ENCODE measurements at regions not wholly inside any gene's neighbourhood (a gene's known extent, or its start where the extent isn't known, plus 50 kb on each side); places are given as distances from the start of the nearest gene placed in this dataset.
A peak's percentile ranks its signal among the peaks of the same experiment; 100 is the strongest.

DNA sequence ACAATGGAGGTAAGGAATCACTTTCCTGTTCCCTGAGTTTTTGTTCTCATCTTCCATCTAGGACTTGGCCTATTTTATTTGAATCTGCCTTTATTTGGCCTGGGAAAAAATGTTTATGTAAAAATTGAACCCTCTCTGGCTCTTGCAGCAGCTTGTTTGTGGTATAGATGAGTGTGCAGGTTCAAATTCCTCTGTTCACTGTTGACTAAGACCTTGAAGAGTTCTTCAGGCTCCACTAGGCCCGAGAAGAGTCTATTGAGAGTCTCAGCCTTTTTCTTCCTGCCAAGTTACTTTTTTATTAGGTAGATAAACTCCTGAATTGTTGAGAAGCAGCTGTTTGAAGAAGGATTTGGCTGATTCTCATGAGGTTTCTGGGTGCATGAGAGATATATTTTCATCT is 248.8 kb upstream of the ADGRL2 start:
- no TSS peak for BruUV-seq (replicated peaks)
- no peak overlapping the region for H3K4me3 Mint-ChIP-seq (ENCODE audit: low read depth, unreplicated experiment)
- H3K9me3 Mint-ChIP-seq (ENCODE audit: low read depth, unreplicated experiment), result no peaks in the 10 kb centered on the region
- no peak for DNase-seq
- H3K27ac Mint-ChIP-seq (ENCODE audit: unreplicated experiment), result no peak overlapping the region
- H3K27me3 Mint-ChIP-seq (ENCODE audit: unreplicated experiment), result no peaks in the 10 kb centered on the region
- no peak for TF ChIP-seq CTCF (IDR thresholded peaks at IDR 0.05; ENCODE audit: unreplicated experiment)
- intact Hi-C loops (cut with micrococcal nuclease; ENCODE audit: unreplicated experiment), result no loop called here
- peaks cover 38% of the 10 kb centered on the region for H3K4me1 Mint-ChIP-seq (ENCODE audit: low read depth, unreplicated experiment)
- peaks cover 5% of the 10 kb centered on the region for H3K36me3 Mint-ChIP-seq (ENCODE audit: insufficient read depth, unreplicated experiment)
- CTCF ChIA-PET, result interaction anchor here (0.7 kb wide), 1 partner anchor 148 kb away, joined by 5 read pairs; no protein-coding TSS in a partner anchor

GRCh38 chr1:81550753-81551152 is 250.0 kb upstream of the ADGRL2 start:
- peaks cover 38% of the 10 kb centered on the region for H3K4me1 Mint-ChIP-seq (ENCODE audit: low read depth, unreplicated experiment)
- no peak overlapping the region for H3K4me3 Mint-ChIP-seq (ENCODE audit: low read depth, unreplicated experiment)
- H3K27ac Mint-ChIP-seq (ENCODE audit: unreplicated experiment), result peak overlapping the region; percentile 4
- no peaks in the 10 kb centered on the region for H3K9me3 Mint-ChIP-seq (ENCODE audit: low read depth, unreplicated experiment)
- CTCF ChIA-PET, result interaction anchor here (0.6 to 2.4 kb wide), 5 partner anchors 33 to 212 kb away, joined by 3 to 18 read pairs (median 5); no protein-coding TSS in a partner anchor
- intact Hi-C loops (cut with micrococcal nuclease; ENCODE audit: unreplicated experiment), result no loop called here
- DNase-seq, result peak; percentile 54
- no peak for TF ChIP-seq CTCF (IDR thresholded peaks at IDR 0.05; ENCODE audit: unreplicated experiment)
- no TSS peak for BruUV-seq (replicated peaks)
- peaks cover 5% of the 10 kb centered on the region for H3K36me3 Mint-ChIP-seq (ENCODE audit: insufficient read depth, unreplicated experiment)
- H3K27me3 Mint-ChIP-seq (ENCODE audit: unreplicated experiment), result no peaks in the 10 kb centered on the region

GRCh38 chr1:81549588-81550127 is 251.1 kb upstream of the ADGRL2 start:
- BruUV-seq (replicated peaks), result no TSS peak
- H3K4me1 Mint-ChIP-seq (ENCODE audit: low read depth, unreplicated experiment), result peaks cover 38% of the 10 kb centered on the region
- H3K36me3 Mint-ChIP-seq (ENCODE audit: insufficient read depth, unreplicated experiment), result peaks cover 5% of the 10 kb centered on the region
- no peaks in the 10 kb centered on the region for H3K27me3 Mint-ChIP-seq (ENCODE audit: unreplicated experiment)
- peak; percentile 32 for DNase-seq
- peak; percentile 51 for TF ChIP-seq CTCF (IDR thresholded peaks at IDR 0.05; ENCODE audit: unreplicated experiment)
- CTCF ChIA-PET, result interaction anchor here (1.2 to 2.4 kb wide), 4 partner anchors 183 to 250 kb away, joined by 5 to 18 read pairs (median 6); no protein-coding TSS in a partner anchor
- H3K27ac Mint-ChIP-seq (ENCODE audit: unreplicated experiment), result peak overlapping the region; percentile 4
- intact Hi-C loops (cut with micrococcal nuclease; ENCODE audit: unreplicated experiment), result loop anchor here (1.0 to 10.0 kb wide), 6 partner anchors 132 to 425 kb away; no protein-coding TSS in a partner anchor
- no peak overlapping the region for H3K4me3 Mint-ChIP-seq (ENCODE audit: low read depth, unreplicated experiment)
- H3K9me3 Mint-ChIP-seq (ENCODE audit: low read depth, unreplicated experiment), result no peaks in the 10 kb centered on the region

- no peaks in the 10 kb centered on the region for H3K9me3 Mint-ChIP-seq (ENCODE audit: low read depth, unreplicated experiment)
- CTCF ChIA-PET, result interaction anchor here (1.2 to 2.4 kb wide), 4 partner anchors 183 to 250 kb away, joined by 5 to 18 read pairs (median 6); no protein-coding TSS in a partner anchor
- H3K36me3 Mint-ChIP-seq (ENCODE audit: insufficient read depth, unreplicated experiment), result peaks cover 5% of the 10 kb centered on the region
- TF ChIP-seq CTCF (IDR thresholded peaks at IDR 0.05; ENCODE audit: unreplicated experiment), result no peak
- H3K4me1 Mint-ChIP-seq (ENCODE audit: low read depth, unreplicated experiment), result peaks cover 38% of the 10 kb centered on the region
- H3K27ac Mint-ChIP-seq (ENCODE audit: unreplicated experiment), result peak overlapping the region; percentile 4
- no peak for DNase-seq
- no peak overlapping the region for H3K4me3 Mint-ChIP-seq (ENCODE audit: low read depth, unreplicated experiment)
- no TSS peak for BruUV-seq (replicated peaks)
- intact Hi-C loops (cut with micrococcal nuclease; ENCODE audit: unreplicated experiment), result loop anchor here (1.0 to 10.0 kb wide), 6 partner anchors 132 to 426 kb away; no protein-coding TSS in a partner anchor
- H3K27me3 Mint-ChIP-seq (ENCODE audit: unreplicated experiment), result no peaks in the 10 kb centered on the region
Observed at GRCh38 chr1:81548918-81549587, 251.7 kb upstream of the ADGRL2 start.
